H1 (cell line): ENCODE measurements at regions not wholly inside any gene's neighbourhood (a gene's known extent, or its start where the extent isn't known, plus 50 kb on each side); places are given as distances from the start of the nearest gene placed in this dataset.

Source experiments
- CTCF ChIA-PET: fragments of 300-600 bp; sonication (Branson Sonifier 250); formaldehyde crosslinking; loops from one replicate; lab custom pipeline; 2021; ENCODE audit not compliant: partially characterized antibody; lab: Charles Lee
- POLR2A ChIA-PET: fragments of 300-600 bp; sonication (Branson Sonifier 250); formaldehyde crosslinking; loops from one replicate; lab custom pipeline; 2021; ENCODE audit warnings: inconsistent platforms; ENCODE audit not compliant: partially characterized antibody; lab: Charles Lee
- DNase-seq, 2 experiments: peaks; one replicate each; pipeline versions ENCODE4 v3.0.0 to v3.0.0-alpha.2; 2010 to 2022; ENCODE audit warnings: low spot score in 2 of 2, low read depth in 1 of 2, mixed read lengths in 1 of 2
- FAIRE-seq: peaks from 2 replicates; lab custom pipeline; 2011; peaks lifted over from hg19 to GRCh38; lab: Jason Lieb, UNC
- H2AFZ ChIP-seq: 2 replicates; pipeline ENCODE4 v1.8.1; 2012; ENCODE audit warnings: low read length, inconsistent platforms
- H2AK5ac ChIP-seq: 2 replicates; pipeline ENCODE4 v1.6.1; 2013; ENCODE audit warnings: low read depth, low read length
- H2BK120ac ChIP-seq: replicated peaks from 2 replicates; pipeline ENCODE3; 2013; ENCODE audit warnings: low read depth, low read length, inconsistent platforms
- H2BK12ac ChIP-seq: 2 replicates; pipeline ENCODE4 v1.6.1; 2013; ENCODE audit warnings: low read depth, low read length
- H2BK15ac ChIP-seq: 2 replicates; pipeline ENCODE4 v1.6.1; 2013; ENCODE audit warnings: low read length
- H2BK20ac ChIP-seq: 2 replicates; pipeline ENCODE4 v1.6.1; 2013; ENCODE audit warnings: low read length
- H2BK5ac ChIP-seq: 2 replicates; pipeline ENCODE4 v1.6.1; 2013; ENCODE audit warnings: low read depth, low read length
- H3K14ac ChIP-seq: 2 replicates; pipeline ENCODE4 v1.6.1; 2013; ENCODE audit warnings: inconsistent platforms; ENCODE audit not compliant: insufficient read length
- H3K18ac ChIP-seq: 2 replicates; pipeline ENCODE4 v1.6.1; 2013; ENCODE audit warnings: low read length; ENCODE audit errors: extremely low read depth
- H3K23ac ChIP-seq: 2 replicates; pipeline ENCODE4 v1.6.1; 2013; ENCODE audit warnings: inconsistent platforms; ENCODE audit not compliant: insufficient read length
- H3K23me2 ChIP-seq: 2 replicates; pipeline ENCODE4 v1.6.1; 2013; ENCODE audit warnings: low read depth, low read length
- H3K27ac ChIP-seq: 2 replicates; pipeline ENCODE4 v1.6.1; 2011; ENCODE audit warnings: low read depth, low read length, inconsistent platforms
- H3K27me3 ChIP-seq, 4 experiments: replicated peaks in 1 of 4; 1 replicate in 1 of 4; 2 replicates in 3 of 4; pipeline versions ENCODE4 v1.6.1 to v1.8.1; 2011 to 2013; ENCODE audit warnings: low read length in 3 of 4, mild to moderate bottlenecking in 3 of 4, inconsistent platforms in 2 of 4, mixed read lengths in 2 of 4, moderate library complexity in 1 of 4; ENCODE audit not compliant: control insufficient read depth in 3 of 4, insufficient read depth in 3 of 4; ENCODE audit errors: extremely low read depth in 1 of 4
- H3K36me3 ChIP-seq, 4 experiments: 2 replicates each; pipeline versions ENCODE4 v1.6.1 to v1.8.1; 2011 to 2013; ENCODE audit warnings: mild to moderate bottlenecking in 4 of 4, low read length in 3 of 4, moderate library complexity in 2 of 4, control low read depth in 1 of 4, inconsistent platforms in 1 of 4; ENCODE audit not compliant: insufficient read depth in 4 of 4, control insufficient read depth in 2 of 4
- H3K4ac ChIP-seq: replicated peaks from 2 replicates; pipeline ENCODE3; 2013; ENCODE audit warnings: low read length, low read depth, mixed read lengths, inconsistent platforms; ENCODE audit not compliant: insufficient read length
- H3K4me1 ChIP-seq, 4 experiments: replicated peaks in 1 of 4; 1 replicate in 1 of 4; 2 replicates in 3 of 4; pipeline versions ENCODE4 v1.6.1 to v1.8.1; 2011 to 2013; ENCODE audit warnings: low read length in 3 of 4, inconsistent platforms in 2 of 4, mixed read lengths in 1 of 4; ENCODE audit not compliant: insufficient read depth in 4 of 4, control insufficient read depth in 3 of 4
- H3K4me2 ChIP-seq, 2 experiments: 2 replicates each; pipeline versions ENCODE4 v1.6.1 to v1.8.1; 2011 to 2013; ENCODE audit warnings: low read depth in 2 of 2, low read length in 2 of 2, control low read depth in 1 of 2, inconsistent platforms in 1 of 2, mild to moderate bottlenecking in 1 of 2; ENCODE audit not compliant: insufficient read depth in 1 of 2
- H3K4me3 ChIP-seq, 4 experiments: fragments of 200-600, 300-600 bp in 1 of 4; sonication (generic), shearing (Covaris generic), sonication (Bioruptor Twin) in 1 of 4; 2 replicates each; pipeline versions ENCODE4 v1.5.1 to v1.8.1; 2011 to 2016; ENCODE audit warnings: low read length in 4 of 4, low read depth in 3 of 4, control low read depth in 2 of 4, inconsistent platforms in 2 of 4, mild to moderate bottlenecking in 2 of 4, mixed read lengths in 1 of 4, moderate library complexity in 1 of 4; ENCODE audit not compliant: insufficient read depth in 2 of 4; ENCODE audit errors: extremely low read depth in 1 of 4
- H3K56ac ChIP-seq: replicated peaks from 2 replicates; pipeline ENCODE3; 2013; ENCODE audit warnings: low read depth, mild to moderate bottlenecking, mixed read lengths, low read length, inconsistent platforms; ENCODE audit not compliant: insufficient read length
- H3K79me1 ChIP-seq: 2 replicates; pipeline ENCODE4 v1.6.1; 2013; ENCODE audit warnings: low read depth, low read length, control low read depth
- H3K79me2 ChIP-seq, 2 experiments: 2 replicates each; pipeline versions ENCODE4 v1.6.1 to v1.8.1; 2012 to 2013; ENCODE audit warnings: low read length in 2 of 2, mild to moderate bottlenecking in 2 of 2, inconsistent platforms in 1 of 2; ENCODE audit not compliant: insufficient read depth in 2 of 2, control insufficient read depth in 1 of 2
- H3K9ac ChIP-seq, 4 experiments: replicated peaks in 1 of 4; 1 replicate in 1 of 4; 2 replicates in 3 of 4; pipeline versions ENCODE4 v1.6.1 to v1.8.1; 2011 to 2013; ENCODE audit warnings: low read depth in 3 of 4, low read length in 3 of 4, control low read depth in 2 of 4, mild to moderate bottlenecking in 2 of 4, moderate library complexity in 2 of 4, inconsistent platforms in 1 of 4; ENCODE audit errors: extremely low read depth in 1 of 4
- H3K9me3 ChIP-seq, 2 experiments: 2 replicates each; pipeline versions ENCODE4 v1.6.1 to v1.8.1; 2012 to 2013; ENCODE audit warnings: mild to moderate bottlenecking in 2 of 2, moderate library complexity in 2 of 2, control low read depth in 1 of 2, inconsistent platforms in 1 of 2, low read depth in 1 of 2, low read length in 1 of 2, mixed read lengths in 1 of 2; ENCODE audit not compliant: insufficient read depth in 2 of 2
- H4K20me1 ChIP-seq, 2 experiments: replicated peaks in 1 of 2; 2 replicates each; pipeline versions ENCODE3 to v1.8.1; 2011 to 2013; ENCODE audit warnings: inconsistent platforms in 2 of 2, low read length in 2 of 2, mild to moderate bottlenecking in 1 of 2; ENCODE audit not compliant: insufficient read depth in 2 of 2, control insufficient read depth in 1 of 2
- H4K5ac ChIP-seq: 2 replicates; pipeline ENCODE4 v1.6.1; 2013; ENCODE audit warnings: low read length, low read depth, mixed read lengths, inconsistent platforms; ENCODE audit not compliant: insufficient read length
- H4K8ac ChIP-seq: 2 replicates; pipeline ENCODE4 v1.8.0; 2013; ENCODE audit warnings: mild to moderate bottlenecking, moderate library complexity, low read length, inconsistent platforms; ENCODE audit not compliant: insufficient read depth; ENCODE audit errors: extremely low read depth
- H4K91ac ChIP-seq: replicated peaks from 2 replicates; pipeline ENCODE3; 2013; ENCODE audit warnings: low read length, mixed read lengths, inconsistent platforms; ENCODE audit not compliant: insufficient read length
- ATF2 ChIP-seq: IDR thresholded peaks from 2 replicates; pipeline ENCODE4 v1.6.1; 2012; ENCODE audit warnings: low read length, inconsistent platforms
- BCL11A ChIP-seq, 2 experiments: IDR thresholded peaks; one replicate each; pipeline ENCODE4 v1.6.1; 2011; ENCODE audit warnings: low read depth in 2 of 2, low read length in 2 of 2, mild to moderate bottlenecking in 2 of 2
- CHD1 ChIP-seq: IDR thresholded peaks from 2 replicates; pipeline ENCODE4 v1.6.1; 2012; ENCODE audit warnings: low read depth, low read length, improper control_type of control experiment
- E2F6 ChIP-seq: IDR thresholded peaks from 2 replicates; pipeline ENCODE4 v1.6.1; 2012; ENCODE audit warnings: inconsistent platforms
- EP300 ChIP-seq, 2 experiments: IDR thresholded peaks; 1 replicate in 1 of 2; 2 replicates in 1 of 2; pipeline ENCODE4 v1.6.1; 2011 to 2012; ENCODE audit warnings: low read depth in 2 of 2, low read length in 2 of 2, mild to moderate bottlenecking in 2 of 2, borderline replicate concordance in 1 of 2, inconsistent platforms in 1 of 2, moderate library complexity in 1 of 2
- GABPA ChIP-seq: IDR thresholded peaks from 2 replicates; pipeline ENCODE4 v1.6.1; 2011; ENCODE audit warnings: mild to moderate bottlenecking, low read length, moderate library complexity, borderline replicate concordance; ENCODE audit not compliant: insufficient read depth
- JUND ChIP-seq: IDR thresholded peaks from 2 replicates; pipeline ENCODE4 v1.6.1; 2011; ENCODE audit warnings: mild to moderate bottlenecking, improper control_type of control experiment, low read length
- KDM1A ChIP-seq: fragments of 200-600, 300-600 bp; sonication (generic); IDR thresholded peaks from 2 replicates; pipeline ENCODE4 v1.7.1; 2016; ENCODE audit warnings: mild to moderate bottlenecking, low read length, borderline replicate concordance
- RAD21 ChIP-seq, 2 experiments: IDR thresholded peaks in 1 of 2; conservative IDR thresholded peaks in 1 of 2; 2 replicates each; pipeline ENCODE4 v1.6.1; 2011; ENCODE audit warnings: low read depth in 2 of 2, low read length in 2 of 2, improper control_type of control experiment in 1 of 2, inconsistent platforms in 1 of 2, mild to moderate bottlenecking in 1 of 2, moderate library complexity in 1 of 2
- SRF ChIP-seq: IDR thresholded peaks from 2 replicates; pipeline ENCODE4 v1.6.1; 2011; ENCODE audit warnings: mild to moderate bottlenecking, low read depth, low read length, moderate library complexity
- ZNF274 ChIP-seq: IDR thresholded peaks from 2 replicates; pipeline ENCODE4 v1.7.0; 2012; ENCODE audit warnings: low read length, borderline replicate concordance; ENCODE audit errors: extremely low read depth
- WGBS, 2 experiments: shearing (Covaris generic) in 1 of 2; methylation state at CpG; one replicate each; pipeline versions ENCODE4 v1.1.6 to v1.1.7; 2013 to 2015; ENCODE audit warnings: low lambda C conversion rate in 2 of 2, mixed read lengths in 2 of 2, inconsistent platforms in 1 of 2, low coverage in 1 of 2, missing lambda C conversion rate in 1 of 2; ENCODE audit not compliant: insufficient replicate concordance in 2 of 2, insufficient coverage in 1 of 2, insufficient read length in 1 of 2; ENCODE audit errors: extremely low coverage in 1 of 2, missing lambda C conversion rate in 1 of 2; 5-methylcytosine and 5-hydroxymethylcytosine counted together

GRCh38 chr2:129229830-129230441, 749.5 kb upstream of the RAB6C start:
- Histone ChIP-seq H3K14ac (no peak overlapping the region), H3K18ac (no peak overlapping the region), H3K4ac (no peak overlapping the region), H2AK5ac (no peak overlapping the region), H3K79me1 (no peaks in the 10 kb centered on the region), H4K91ac (no peak overlapping the region), H3K27ac (no peak overlapping the region), H2BK5ac (no peak overlapping the region), H3K79me2 (no peaks in the 10 kb centered on the region), H3K23me2 (no peaks in the 10 kb centered on the region), H3K9me3 (no peaks in the 10 kb centered on the region), H4K8ac (no peak overlapping the region), H2BK20ac (no peak overlapping the region), H3K4me1 (no peaks in the 10 kb centered on the region), H4K20me1 (no peaks in the 10 kb centered on the region), H2BK15ac (no peak overlapping the region), H2AFZ (no peak overlapping the region), H2BK120ac (no peak overlapping the region), H2BK12ac (no peak overlapping the region), H3K4me2 (no peak overlapping the region), H3K56ac (no peak overlapping the region), H3K27me3 (no peaks in the 10 kb centered on the region), H4K5ac (no peak overlapping the region), H3K4me3 (no peak overlapping the region), H3K23ac (no peak overlapping the region), H3K9ac (no peak overlapping the region), H3K36me3 (no peaks in the 10 kb centered on the region)
- DNase-seq: no peak
- 92% methylated on average over 7 of the region's 7 CpGs; no CpG with 5 or more reads in 1 of the 2 experiments for WGBS, 2 experiments
- POLR2A ChIA-PET: no interaction called here
- CTCF ChIA-PET: no interaction called here
- no peak for FAIRE-seq
- TF ChIP-seq E2F6 (no peak), GABPA (no peak), ZNF274 (no peak), RAD21 (IDR thresholded peaks at IDR 0.05 in 1 of 2, conservative IDR thresholded peaks at IDR 0.05 in 1 of 2; ENCODE audit: low read depth in 2 of 2, low read length in 2 of 2) (no peak), KDM1A (no peak), EP300 (IDR thresholded peaks at IDR 0.05; ENCODE audit: borderline replicate concordance in 1 of 2, low read depth in 2 of 2, low read length in 2 of 2) (no peak), SRF (no peak), ATF2 (no peak), BCL11A (IDR thresholded peaks at IDR 0.05; ENCODE audit: low read depth in 2 of 2, low read length in 2 of 2) (no peak), CHD1 (no peak), JUND (no peak)
